Parathyroid adenoma (tissue), 2 donors: ENCODE measurements at regions not wholly inside any gene's neighbourhood (a gene's known extent, or its start where the extent isn't known, plus 50 kb on each side); places are given as distances from the start of the nearest gene placed in this dataset.

Source experiments
- H2AFZ ChIP-seq: fragments of 300-600 bp; sonication (generic); one replicate; pipeline ENCODE4 v1.7.0; 2017; ENCODE audit warnings: antibody characterized with exemption, mild to moderate bottlenecking
- H3K27ac ChIP-seq: fragments of 300-600 bp; sonication (generic); one replicate; pipeline ENCODE4 v1.7.0; 2017
- H3K27me3 ChIP-seq: fragments of 300-600 bp; sonication (generic); one replicate; pipeline ENCODE4 v1.7.0; 2017; ENCODE audit warnings: low read length; ENCODE audit not compliant: control insufficient read depth, insufficient read depth
- H3K36me3 ChIP-seq: fragments of 300-600 bp; sonication (generic); one replicate; pipeline ENCODE4 v1.7.0; 2017; ENCODE audit warnings: low read length; ENCODE audit not compliant: control insufficient read depth, insufficient read depth
- H3K4me1 ChIP-seq: fragments of 300-600 bp; sonication (generic); one replicate; pipeline ENCODE4 v1.7.0; 2017; ENCODE audit warnings: control low read depth
- H3K4me2 ChIP-seq: fragments of 300-600 bp; sonication (generic); one replicate; pipeline ENCODE4 v1.7.0; 2017; ENCODE audit warnings: low read length
- H3K4me3 ChIP-seq: fragments of 300-600 bp; sonication (generic); one replicate; pipeline ENCODE4 v1.7.0; 2017; ENCODE audit warnings: low read depth, low read length
- H3K79me2 ChIP-seq: fragments of 300-600 bp; sonication (generic); one replicate; pipeline ENCODE4 v1.7.0; 2017; ENCODE audit warnings: control low read depth
- H3K9ac ChIP-seq: fragments of 300-600 bp; sonication (generic); one replicate; pipeline ENCODE4 v1.7.0; 2017; ENCODE audit warnings: mild to moderate bottlenecking
- H3K9me3 ChIP-seq: fragments of 300-600 bp; sonication (generic); one replicate; pipeline ENCODE4 v1.7.0; 2017; ENCODE audit warnings: low read length; ENCODE audit not compliant: control insufficient read depth
- CTCF ChIP-seq: fragments of 300-600 bp; sonication (generic); IDR thresholded peaks from one replicate; pipeline ENCODE4 v1.7.0; 2017; ENCODE audit warnings: antibody characterized with exemption, mild to moderate bottlenecking
- donor health status: primary hyperparathyroidism.

- Histone ChIP-seq H3K27me3 (no peaks in the 10 kb centered on the region), H3K9me3 (no peaks in the 10 kb centered on the region), H3K4me2 (no peak overlapping the region), H3K79me2 (no peaks in the 10 kb centered on the region), H3K4me1 (no peaks in the 10 kb centered on the region), H3K9ac (no peak overlapping the region), H3K27ac (no peak overlapping the region), H2AFZ (no peak overlapping the region), H3K36me3 (no peaks in the 10 kb centered on the region), H3K4me3 (no peak overlapping the region)
- no peak for TF ChIP-seq CTCF
These were observed 371.3 kb upstream of the RGMB start for GRCh38 chr5:98402130-98402529.

- no peaks in the 10 kb centered on the region for H3K9me3 ChIP-seq
- H3K4me2 ChIP-seq = no peak overlapping the region
These were observed 370.3 kb upstream of the RGMB start for GRCh38 chr5:98403131-98403530.

GRCh38 chr5:98414938-98415337 is 358.5 kb upstream of the RGMB start:
- Histone ChIP-seq H3K9me3 (no peaks in the 10 kb centered on the region), H3K36me3 (no peaks in the 10 kb centered on the region), H3K27ac (no peak overlapping the region), H3K9ac (no peak overlapping the region), H3K4me1 (no peaks in the 10 kb centered on the region), H2AFZ (no peak overlapping the region), H3K4me2 (no peak overlapping the region), H3K27me3 (no peaks in the 10 kb centered on the region), H3K79me2 (no peaks in the 10 kb centered on the region), H3K4me3 (no peak overlapping the region)
- TF ChIP-seq CTCF = no peak

More at GRCh38 chr5:98403131-98403530, 370.3 kb upstream of the RGMB start:
- Histone ChIP-seq H3K36me3 (no peaks in the 10 kb centered on the region), H3K27ac (no peak overlapping the region), H3K4me3 (no peak overlapping the region), H2AFZ (no peak overlapping the region), H3K4me1 (no peaks in the 10 kb centered on the region), H3K27me3 (no peaks in the 10 kb centered on the region), H3K79me2 (no peaks in the 10 kb centered on the region), H3K9ac (no peak overlapping the region)
- no peak for TF ChIP-seq CTCF

GRCh38 chr5:98415663-98416062 is 357.8 kb upstream of the RGMB start:
- Histone ChIP-seq H3K27ac (no peak overlapping the region), H3K4me1 (no peaks in the 10 kb centered on the region), H3K9ac (no peak overlapping the region), H3K27me3 (no peaks in the 10 kb centered on the region), H3K4me2 (no peak overlapping the region), H3K9me3 (no peaks in the 10 kb centered on the region), H2AFZ (no peak overlapping the region), H3K36me3 (no peaks in the 10 kb centered on the region), H3K4me3 (no peak overlapping the region), H3K79me2 (no peaks in the 10 kb centered on the region)
- TF ChIP-seq CTCF = no peak

GRCh38 chr5:98416541-98416940 is 356.9 kb upstream of the RGMB start:
- Histone ChIP-seq H3K27me3 (no peaks in the 10 kb centered on the region), H3K9ac (no peak overlapping the region), H3K4me1 (no peaks in the 10 kb centered on the region), H3K79me2 (no peaks in the 10 kb centered on the region), H3K9me3 (no peaks in the 10 kb centered on the region), H2AFZ (no peak overlapping the region), H3K27ac (no peak overlapping the region), H3K4me3 (no peak overlapping the region), H3K4me2 (no peak overlapping the region), H3K36me3 (no peaks in the 10 kb centered on the region)
- TF ChIP-seq CTCF = no peak
